Adrenal gland (tissue), 9 donors: ENCODE measurements at regions not wholly inside any gene's neighbourhood (a gene's known extent, or its start where the extent isn't known, plus 50 kb on each side); places are given as distances from the start of the nearest gene placed in this dataset.

ENCODE experiments used
- DNase-seq, 7 donors: peaks; one replicate each; pipeline ENCODE4 v3.0.0-alpha.2; 2019 to 2020
- H3K27ac ChIP-seq, 5 donors: fragments of 200-600 bp; sonication (generic) in 4 of 5; 1 replicate in 3 of 5; 2 replicates in 2 of 5; pipeline versions ENCODE4 v1.5.1 to v1.8.0; 2016 to 2020; ENCODE audit warnings: mild to moderate bottlenecking in 1 of 5
- H3K27me3 ChIP-seq: fragments of 200-600 bp; 2 replicates; pipeline ENCODE4 v1.8.0; 2021
- H3K36me3 ChIP-seq, 2 donors: fragments of 200-600 bp; replicated peaks in 1 of 2; 1 replicate in 1 of 2; 2 replicates in 1 of 2; pipeline versions ENCODE4 v1.5.1 to v1.8.0; 2018 to 2022
- H3K4me1 ChIP-seq, 2 donors: fragments of 200-600 bp; replicated peaks in 1 of 2; 1 replicate in 1 of 2; 2 replicates in 1 of 2; pipeline versions ENCODE4 v1.5.1 to v1.8.0; 2018 to 2021
- H3K4me3 ChIP-seq, 4 donors: fragments of 200-600 bp; sonication (generic) in 3 of 4; one replicate each; pipeline ENCODE4 v1.5.1; 2016 to 2018
- H3K9me3 ChIP-seq, 3 donors: fragments of 200-600 bp; sonication (generic) in 1 of 3; replicated peaks in 1 of 3; 1 replicate in 2 of 3; 2 replicates in 1 of 3; pipeline versions ENCODE4 v1.5.1 to v1.8.0; 2016 to 2021
- CTCF ChIP-seq, 6 experiments: fragments of 450-650 bp in 4 of 6; fragments of 200-600 bp in 2 of 6; sonication (generic) in 1 of 6; IDR thresholded peaks; 1 replicate in 5 of 6; 2 replicates in 1 of 6; pipeline versions ENCODE4 v1.5.1 to v1.8.0; 2016 to 2021; ENCODE audit warnings: antibody characterized with exemption in 6 of 6, mild to moderate bottlenecking in 2 of 6, moderate library complexity in 1 of 6
- POLR2A ChIP-seq, 2 donors: fragments of 450-650 bp; IDR thresholded peaks; one replicate each; pipeline ENCODE4 v1.6.1; 2017; ENCODE audit warnings: antibody characterized with exemption in 2 of 2, mild to moderate bottlenecking in 2 of 2, moderate library complexity in 1 of 2
- WGBS, 4 donors: extraction: QIAGEN DNeasy Blood & Tissue Kit in 2 of 4; methylation state at CpG; one replicate each; pipeline versions ENCODE4 v1.1.5 to v1.1.7; 2013 to 2017; 5-methylcytosine and 5-hydroxymethylcytosine counted together
- intact Hi-C, 2 donors: fragments of 100-400 bp; cut with DNase I; formaldehyde crosslinking; loops; one replicate each; pipeline versions ENCODE4 v1.14.1 to v1.15.0; 2022 to 2023
- donor health status: healthy with polysubstance abuse.
- donor health status: Bipolar disorder and iron deficiency.
- donor health status: DM: yes; HTN: yes; CAD: no.
- donor health status: DM: no; HTN: no; CAD: no.
- donor health status: DM: no; HTN: no; CAD: no.

- Histone ChIP-seq H3K4me3 (no peak overlapping the region), H3K27ac (no peak overlapping the region), H3K27me3 (no peaks in the 10 kb centered on the region), H3K9me3 (no peaks in the 10 kb centered on the region), H3K36me3 (no peaks in the 10 kb centered on the region), H3K4me1 (no peaks in the 10 kb centered on the region)
- no peak for TF ChIP-seq CTCF (IDR thresholded peaks at IDR 0.05)
- no peak for TF ChIP-seq POLR2A (IDR thresholded peaks at IDR 0.05)
- WGBS, 4 donors, result 35 to 66% (median 43%) methylated on average over 1 of the region's 1 CpG
- DNase-seq, result no peak
- intact Hi-C loops, result no loop called here
Measured at GRCh38 chr17:12386225-12386624, 279.5 kb upstream of the MYOCD start.

- 62 to 77% (median 65%) methylated on average over 3 of the region's 3 CpGs for WGBS, 4 donors
- no peaks in the 10 kb centered on the region for H3K9me3 ChIP-seq
- no peak overlapping the region for H3K27ac ChIP-seq
- H3K4me3 ChIP-seq, result no peak overlapping the region
- no peak for DNase-seq
- intact Hi-C loops, result no loop called here
- no peaks in the 10 kb centered on the region for H3K4me1 ChIP-seq
- no peak for TF ChIP-seq CTCF (IDR thresholded peaks at IDR 0.05)
- no peak for TF ChIP-seq POLR2A (IDR thresholded peaks at IDR 0.05)
- no peaks in the 10 kb centered on the region for H3K36me3 ChIP-seq
- H3K27me3 ChIP-seq, result no peaks in the 10 kb centered on the region
Measured at GRCh38 chr17:12388226-12388625, 277.5 kb upstream of the MYOCD start.

GRCh38 chr17:12389421-12389820, 276.3 kb upstream of the MYOCD start:
- TF ChIP-seq POLR2A (IDR thresholded peaks at IDR 0.05) (no peak), CTCF (IDR thresholded peaks at IDR 0.05) (no peak)
- Histone ChIP-seq H3K36me3 (no peaks in the 10 kb centered on the region), H3K27ac (no peak overlapping the region), H3K27me3 (no peaks in the 10 kb centered on the region), H3K9me3 (no peaks in the 10 kb centered on the region), H3K4me3 (no peak overlapping the region), H3K4me1 (no peaks in the 10 kb centered on the region)
- no peak for DNase-seq
- WGBS, 4 donors, result 70 to 90% (median 84%) methylated on average over 2 of the region's 2 CpGs
- intact Hi-C loops, result no loop called here

- 76 to 80% (median 77%) methylated on average over 4 of the region's 4 CpGs for WGBS, 4 donors
- H3K27me3 ChIP-seq, result no peaks in the 10 kb centered on the region
- H3K27ac ChIP-seq, result no peak overlapping the region
- no peak for DNase-seq
- H3K4me1 ChIP-seq, result no peaks in the 10 kb centered on the region
- intact Hi-C loops, result no loop called here
- no peak overlapping the region for H3K4me3 ChIP-seq
- TF ChIP-seq CTCF (IDR thresholded peaks at IDR 0.05) (no peak), POLR2A (IDR thresholded peaks at IDR 0.05) (no peak)
- no peaks in the 10 kb centered on the region for H3K9me3 ChIP-seq
- H3K36me3 ChIP-seq, result no peaks in the 10 kb centered on the region
Measured at GRCh38 chr17:12390631-12391030, 275.1 kb upstream of the MYOCD start.
